K562 (cell line): ENCODE measurements at regions not wholly inside any gene's neighbourhood (a gene's known extent, or its start where the extent isn't known, plus 50 kb on each side); places are given as distances from the start of the nearest gene placed in this dataset.

Experiments
- ETS2 ChIP-seq: IDR thresholded peaks from 2 replicates; pipeline ENCODE4 v1.6.1; 2016; ENCODE audit warnings: borderline replicate concordance, missing genetic modification characterization, mild to moderate bottlenecking, moderate library complexity, missing compliant biosample characterization; ENCODE audit not compliant: poor library complexity, severe bottlenecking
- NFE2L1 ChIP-seq: fragments of 450-650 bp; IDR thresholded peaks from 2 replicates; pipeline ENCODE4 v1.6.1; 2016; ENCODE audit warnings: missing genetic modification characterization, low read depth, mild to moderate bottlenecking, missing compliant biosample characterization, moderate library complexity, borderline replicate concordance
- PBX2 ChIP-seq, 2 experiments: IDR thresholded peaks in 1 of 2; conservative IDR thresholded peaks in 1 of 2; 2 replicates each; pipeline ENCODE4 v1.6.1; 2016; ENCODE audit warnings: low read depth in 2 of 2, mild to moderate bottlenecking in 1 of 2, missing compliant biosample characterization in 1 of 2, missing genetic modification characterization in 1 of 2, moderate library complexity in 1 of 2
- STAT5A ChIP-seq: IDR thresholded peaks from 2 replicates; pipeline ENCODE4 v1.6.1; 2012; ENCODE audit warnings: low read length, inconsistent platforms, borderline replicate concordance
- TEAD1 ChIP-seq, 2 experiments: fragments of 450-650 bp in 1 of 2; sonication (generic) in 1 of 2; formaldehyde crosslinking; IDR thresholded peaks; 2 replicates each; pipeline versions ENCODE4 v1.4.0 to v1.8.0; 2020 to 2022; ENCODE audit warnings: mild to moderate bottlenecking in 2 of 2, missing genetic modification reagents in 1 of 2
- ZNF280B ChIP-seq: fragments of 250-450 bp; sonication (Bioruptor Pico); IDR thresholded peaks from 2 replicates; pipeline ENCODE4 v1.5.1; 2021; ENCODE audit warnings: mild to moderate bottlenecking
- TF ChIP-seq, protein P1 (sequence below), 2 experiments: fragments of 150-350 bp in 1 of 2; IDR thresholded peaks; 2 replicates each; pipeline ENCODE4 v1.6.1; 2012 to 2016; ENCODE audit warnings: low read depth in 2 of 2, low read length in 2 of 2, mild to moderate bottlenecking in 1 of 2, moderate library complexity in 1 of 2

DNA sequence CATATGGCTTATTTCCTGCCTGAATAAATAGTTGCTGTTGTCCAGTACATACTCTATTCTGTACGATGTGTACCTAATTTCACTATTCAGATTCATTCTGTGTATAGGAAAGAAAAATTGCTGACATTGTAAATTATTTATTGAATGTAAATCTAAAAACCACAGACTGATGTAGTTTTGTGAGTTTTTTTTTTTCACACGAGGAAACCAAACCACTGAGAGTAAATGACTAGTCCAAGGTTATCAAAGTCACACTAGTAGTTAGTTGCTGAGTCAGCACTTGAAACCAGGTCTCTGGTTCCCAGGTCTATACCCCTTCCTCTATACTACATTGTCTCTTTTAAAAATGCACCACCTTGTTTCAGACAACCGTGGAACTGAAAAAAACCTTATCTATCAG is 298.3 kb upstream of the DIAPH2 start (continued):
- TF ChIP-seq, protein P1, sequence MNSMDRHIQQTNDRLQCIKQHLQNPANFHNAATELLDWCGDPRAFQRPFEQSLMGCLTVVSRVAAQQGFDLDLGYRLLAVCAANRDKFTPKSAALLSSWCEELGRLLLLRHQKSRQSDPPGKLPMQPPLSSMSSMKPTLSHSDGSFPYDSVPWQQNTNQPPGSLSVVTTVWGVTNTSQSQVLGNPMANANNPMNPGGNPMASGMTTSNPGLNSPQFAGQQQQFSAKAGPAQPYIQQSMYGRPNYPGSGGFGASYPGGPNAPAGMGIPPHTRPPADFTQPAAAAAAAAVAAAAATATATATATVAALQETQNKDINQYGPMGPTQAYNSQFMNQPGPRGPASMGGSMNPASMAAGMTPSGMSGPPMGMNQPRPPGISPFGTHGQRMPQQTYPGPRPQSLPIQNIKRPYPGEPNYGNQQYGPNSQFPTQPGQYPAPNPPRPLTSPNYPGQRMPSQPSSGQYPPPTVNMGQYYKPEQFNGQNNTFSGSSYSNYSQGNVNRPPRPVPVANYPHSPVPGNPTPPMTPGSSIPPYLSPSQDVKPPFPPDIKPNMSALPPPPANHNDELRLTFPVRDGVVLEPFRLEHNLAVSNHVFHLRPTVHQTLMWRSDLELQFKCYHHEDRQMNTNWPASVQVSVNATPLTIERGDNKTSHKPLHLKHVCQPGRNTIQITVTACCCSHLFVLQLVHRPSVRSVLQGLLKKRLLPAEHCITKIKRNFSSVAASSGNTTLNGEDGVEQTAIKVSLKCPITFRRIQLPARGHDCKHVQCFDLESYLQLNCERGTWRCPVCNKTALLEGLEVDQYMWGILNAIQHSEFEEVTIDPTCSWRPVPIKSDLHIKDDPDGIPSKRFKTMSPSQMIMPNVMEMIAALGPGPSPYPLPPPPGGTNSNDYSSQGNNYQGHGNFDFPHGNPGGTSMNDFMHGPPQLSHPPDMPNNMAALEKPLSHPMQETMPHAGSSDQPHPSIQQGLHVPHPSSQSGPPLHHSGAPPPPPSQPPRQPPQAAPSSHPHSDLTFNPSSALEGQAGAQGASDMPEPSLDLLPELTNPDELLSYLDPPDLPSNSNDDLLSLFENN (IDR thresholded peaks at IDR 0.05; ENCODE audit: low read depth in 2 of 2, low read length in 2 of 2): no peak
- TF ChIP-seq NFE2L1 (tag) (no peak), ETS2 (tag) (no peak), PBX2 (CRISPR knock-in tag; IDR thresholded peaks at IDR 0.05; ENCODE audit: low read depth) (no peak), PBX2 (tag; conservative IDR thresholded peaks at IDR 0.05; ENCODE audit: low read depth) (no peak), TEAD1 (CRISPR knock-in tag; IDR thresholded peaks at IDR 0.05) (no peak), STAT5A (no peak), ZNF280B (CRISPR knock-in tag) (no peak)
- TF ChIP-seq, all 486 proteins: peak for 4
